Hepatocyte (in vitro differentiated cells): ENCODE measurements at regions not wholly inside any gene's neighbourhood (a gene's known extent, or its start where the extent isn't known, plus 50 kb on each side); places are given as distances from the start of the nearest gene placed in this dataset.

Experiments
- EZH2 ChIP-seq: fragments of 200-600 bp; sonication (generic); IDR thresholded peaks from 2 replicates; pipeline ENCODE4 v1.6.1; 2016; ENCODE audit warnings: antibody characterized with exemption, mild to moderate bottlenecking, borderline replicate concordance
- TF ChIP-seq, protein P1 (sequence below): fragments of 200-600 bp; sonication (generic); IDR thresholded peaks from 2 replicates; pipeline ENCODE4 v1.5.1; 2016; ENCODE audit warnings: antibody characterized with exemption, mild to moderate bottlenecking; ENCODE audit not compliant: poor library complexity

DNA sequence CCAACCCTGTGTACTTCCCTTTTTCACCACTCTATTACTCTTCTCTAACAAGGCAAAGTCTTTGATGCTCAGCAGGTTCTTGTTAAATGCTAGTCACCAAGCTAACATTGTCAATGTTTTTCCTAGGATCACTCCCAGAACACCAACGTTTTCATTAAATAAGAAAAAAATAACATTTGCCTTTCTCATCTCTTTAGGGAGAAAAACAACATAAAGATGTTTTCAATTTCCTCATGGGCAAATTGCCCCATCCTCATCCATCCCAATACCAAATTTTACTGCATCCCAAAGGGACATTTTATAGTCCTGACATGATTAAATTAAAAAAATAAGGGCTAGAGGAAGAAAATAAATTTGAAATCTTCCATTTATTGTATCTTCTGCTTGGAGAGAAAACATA is 106.5 kb downstream of the SUCNR1 start:
- TF ChIP-seq, protein P1, sequence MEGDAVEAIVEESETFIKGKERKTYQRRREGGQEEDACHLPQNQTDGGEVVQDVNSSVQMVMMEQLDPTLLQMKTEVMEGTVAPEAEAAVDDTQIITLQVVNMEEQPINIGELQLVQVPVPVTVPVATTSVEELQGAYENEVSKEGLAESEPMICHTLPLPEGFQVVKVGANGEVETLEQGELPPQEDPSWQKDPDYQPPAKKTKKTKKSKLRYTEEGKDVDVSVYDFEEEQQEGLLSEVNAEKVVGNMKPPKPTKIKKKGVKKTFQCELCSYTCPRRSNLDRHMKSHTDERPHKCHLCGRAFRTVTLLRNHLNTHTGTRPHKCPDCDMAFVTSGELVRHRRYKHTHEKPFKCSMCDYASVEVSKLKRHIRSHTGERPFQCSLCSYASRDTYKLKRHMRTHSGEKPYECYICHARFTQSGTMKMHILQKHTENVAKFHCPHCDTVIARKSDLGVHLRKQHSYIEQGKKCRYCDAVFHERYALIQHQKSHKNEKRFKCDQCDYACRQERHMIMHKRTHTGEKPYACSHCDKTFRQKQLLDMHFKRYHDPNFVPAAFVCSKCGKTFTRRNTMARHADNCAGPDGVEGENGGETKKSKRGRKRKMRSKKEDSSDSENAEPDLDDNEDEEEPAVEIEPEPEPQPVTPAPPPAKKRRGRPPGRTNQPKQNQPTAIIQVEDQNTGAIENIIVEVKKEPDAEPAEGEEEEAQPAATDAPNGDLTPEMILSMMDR, result no peak
- no peak for TF ChIP-seq EZH2
